COLO668 (cell line): ENCODE measurements at regions not wholly inside any gene's neighbourhood (a gene's known extent, or its start where the extent isn't known, plus 50 kb on each side); places are given as distances from the start of the nearest gene placed in this dataset.

ENCODE experiments used
- DNase-seq: peaks from one replicate; lab custom pipeline; 2025; ENCODE audit not compliant: unreplicated experiment; lab: John Stamatoyannopoulos, UW

DNA sequence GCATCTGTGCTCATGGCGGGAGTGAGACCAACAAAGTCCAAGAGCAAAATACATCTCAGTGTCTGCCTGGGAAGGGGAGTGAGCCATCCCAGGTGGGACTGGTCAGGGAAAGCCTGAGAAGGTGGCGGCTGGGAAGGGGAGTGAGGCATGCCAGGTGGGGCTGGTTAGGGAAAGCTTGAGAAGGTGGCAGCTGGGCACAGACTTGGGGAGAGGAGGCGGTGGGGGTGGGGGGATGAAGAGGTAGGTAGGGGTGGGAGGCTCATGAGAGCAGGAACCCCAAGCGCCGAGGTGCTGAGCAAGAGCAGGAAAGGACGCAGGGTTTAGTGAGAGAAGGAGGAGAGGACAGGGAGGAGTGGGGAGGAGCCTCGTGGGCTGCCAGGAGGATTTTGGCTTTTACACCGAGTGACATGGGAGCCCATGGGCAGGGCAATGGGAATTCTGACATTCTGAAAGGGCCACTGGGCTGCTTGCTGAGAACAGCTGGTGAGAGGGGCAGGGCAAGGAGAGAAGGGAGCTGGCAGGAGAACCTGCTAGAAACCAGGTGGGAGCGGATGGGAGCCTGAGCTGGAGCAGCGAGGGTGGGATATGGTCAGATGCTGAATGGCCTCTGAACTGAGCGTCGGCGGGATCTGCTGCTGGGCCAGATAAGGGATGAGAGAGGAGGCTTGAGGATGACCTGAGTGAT lies 256.1 kb upstream of the RPL38 start:
- DNase-seq = no peak

GRCh38 chr17:73947966-73948355 lies 255.5 kb upstream of the RPL38 start:
- no peak for DNase-seq

DNA sequence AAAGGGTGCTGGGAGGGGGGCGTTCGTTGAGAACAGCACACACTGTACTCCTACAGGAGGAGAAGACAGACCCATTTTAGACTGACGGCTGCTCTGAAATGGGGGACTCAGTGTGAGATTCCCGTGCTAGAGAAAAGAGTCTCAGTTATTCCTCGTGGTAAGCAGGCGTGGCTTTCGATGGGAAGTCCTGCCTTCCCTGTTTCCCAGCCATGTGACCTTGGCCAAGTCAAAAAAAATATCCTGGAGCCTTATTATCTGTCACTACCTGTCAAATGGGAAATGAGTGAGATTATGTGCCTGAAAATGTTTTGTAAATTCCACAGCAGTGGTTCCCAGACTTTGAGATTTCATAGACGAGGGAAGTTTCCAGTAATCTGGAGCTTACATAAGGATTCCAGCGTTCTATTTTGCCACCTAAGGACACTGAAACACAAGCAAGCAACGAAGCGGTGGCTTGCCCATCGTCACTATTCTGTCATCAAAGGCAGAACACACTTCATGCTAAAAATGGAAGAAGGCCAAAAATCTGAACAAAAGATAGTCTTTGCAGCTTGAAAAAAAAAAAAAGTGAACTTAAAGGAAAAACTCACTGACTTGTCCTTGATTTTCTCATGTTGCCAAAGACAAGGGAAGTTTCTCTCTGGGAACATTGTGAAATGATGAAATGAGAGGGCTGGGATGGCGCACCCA lies 253.4 kb upstream of the RPL38 start:
- no peak for DNase-seq

DNA sequence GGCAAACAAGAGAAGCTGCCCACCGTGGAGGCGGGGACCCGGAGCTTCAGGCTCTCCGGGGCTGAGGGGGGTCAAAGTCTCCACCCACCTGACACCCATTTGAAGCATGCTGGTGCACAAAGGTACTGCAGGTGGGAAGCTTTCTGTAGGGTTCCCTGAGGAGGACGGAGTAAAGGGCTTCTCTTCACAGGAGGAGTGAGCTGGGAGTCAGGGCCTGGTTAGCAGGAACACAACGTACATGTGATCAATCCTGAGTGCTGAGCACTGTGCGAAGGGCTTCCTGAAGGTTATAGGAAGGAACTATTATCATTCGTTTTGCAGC lies 252.9 kb upstream of the RPL38 start:
- DNase-seq = no peak

- DNase-seq = no peak
Measured at GRCh38 chr17:73952082-73952479, 251.4 kb upstream of the RPL38 start.

- DNase-seq = peak; percentile 57
Measured at GRCh38 chr17:73952480-73953205, 250.8 kb upstream of the RPL38 start.

- DNase-seq = no peak
Measured at GRCh38 chr17:73953206-73954033, 250.1 kb upstream of the RPL38 start.

GRCh38 chr17:73954951-73955350 lies 248.5 kb upstream of the RPL38 start:
- no peak for DNase-seq

DNA sequence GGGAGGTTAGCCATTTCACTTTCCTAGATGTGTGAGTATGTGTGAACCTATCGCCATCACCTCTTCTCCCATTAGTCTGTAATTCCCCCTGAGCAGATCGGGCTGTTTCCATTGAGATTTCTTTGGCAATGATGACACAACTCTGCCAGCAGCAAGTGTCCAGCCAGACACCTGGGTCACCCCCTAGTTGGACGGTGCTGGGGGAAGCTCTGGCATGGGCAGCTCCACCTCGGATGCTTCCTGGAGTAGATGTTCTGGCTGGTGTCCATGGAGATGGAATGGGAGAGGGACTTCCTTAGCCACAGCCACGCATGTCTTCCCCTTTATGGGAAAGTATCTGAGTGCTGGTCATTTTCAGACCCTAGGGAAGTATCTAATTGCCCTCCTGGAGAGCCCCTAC lies 247.9 kb upstream of the RPL38 start:
- DNase-seq = no peak

DNA sequence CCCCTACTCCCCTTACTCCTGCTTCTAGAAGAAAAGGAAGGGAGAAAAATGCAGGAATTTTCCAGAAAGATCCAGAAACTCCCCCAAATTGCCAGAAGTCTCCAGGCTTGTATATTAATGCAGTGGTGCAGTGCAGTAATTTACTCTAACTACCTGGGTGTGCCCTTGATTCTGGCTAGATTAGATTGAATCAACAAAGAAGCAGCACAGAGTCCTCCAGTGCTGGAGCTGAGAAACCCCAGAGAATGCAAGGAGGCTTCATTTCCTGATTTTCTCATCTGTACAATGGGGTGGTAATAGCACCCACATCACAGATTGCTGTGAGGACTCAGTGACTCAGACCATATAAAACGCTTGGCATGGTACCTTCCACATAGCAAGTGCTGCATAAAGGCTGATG lies 247.3 kb upstream of the RPL38 start:
- no peak for DNase-seq

GRCh38 chr17:73956595-73957465 lies 246.6 kb upstream of the RPL38 start:
- DNase-seq = peak; percentile 68

DNA sequence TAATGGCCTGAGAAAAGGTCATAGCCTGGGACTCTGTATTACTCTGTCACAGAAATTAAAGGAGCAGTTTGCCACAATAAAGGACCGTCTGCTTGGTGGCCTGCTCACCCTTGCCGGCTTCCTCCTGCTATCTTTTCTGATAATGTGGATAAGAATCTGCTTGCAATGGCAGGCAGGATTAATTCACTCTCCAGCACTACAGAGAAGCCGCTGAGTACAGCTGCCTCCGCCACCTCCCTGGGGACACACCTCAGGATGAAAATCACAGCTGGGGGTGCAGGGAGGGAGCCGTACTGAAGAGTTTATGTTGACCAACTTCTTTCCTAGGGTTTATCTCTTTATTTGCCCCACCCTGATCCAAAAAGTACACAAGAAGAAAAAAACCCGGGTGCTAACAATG lies 245.9 kb upstream of the RPL38 start:
- no peak for DNase-seq

- DNase-seq = no peak
Measured at GRCh38 chr17:73958453-73958852, 245.0 kb upstream of the RPL38 start.

DNA sequence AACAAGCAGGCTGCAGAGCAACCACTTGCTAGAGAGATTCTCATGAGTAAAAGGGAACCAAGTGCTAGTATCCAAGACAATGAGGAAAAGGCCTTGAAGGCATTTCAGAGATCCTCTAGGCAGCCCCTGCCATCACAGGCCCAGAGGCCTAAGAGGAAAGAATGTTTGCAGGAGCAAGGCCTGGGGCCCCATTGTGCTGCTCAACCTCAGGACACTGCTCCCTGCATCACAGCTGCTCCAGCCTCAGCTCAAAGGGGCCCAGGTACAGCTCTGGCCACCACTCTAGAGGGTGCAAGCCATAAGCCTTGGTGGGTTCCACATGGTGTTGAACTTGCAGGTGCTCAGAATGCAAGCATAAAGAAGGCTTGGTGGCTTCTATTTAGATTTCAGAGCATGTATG lies 243.0 kb upstream of the RPL38 start:
- no peak for DNase-seq

GRCh38 chr17:73962308-73962707 lies 241.2 kb upstream of the RPL38 start:
- DNase-seq = no peak

DNA sequence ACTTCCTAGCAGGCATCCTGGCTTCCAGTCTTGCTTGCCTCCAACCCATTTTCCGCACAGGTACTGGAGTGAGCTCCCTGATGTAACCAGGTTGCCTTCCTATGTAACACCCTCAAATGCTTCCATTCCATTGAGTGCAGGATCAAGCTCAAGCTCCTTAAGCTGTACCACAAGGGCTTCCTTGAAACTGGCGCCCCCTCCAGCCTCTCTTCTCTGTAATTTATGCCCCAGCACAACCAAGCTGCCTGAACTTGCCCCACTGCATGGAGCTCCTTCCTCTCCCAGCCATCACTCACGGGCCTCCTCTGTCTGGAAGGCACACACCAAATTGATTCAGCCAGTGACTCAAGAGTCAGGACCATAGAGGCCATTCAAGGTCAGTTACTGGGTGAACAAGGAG lies 234.8 kb upstream of the RPL38 start:
- no peak for DNase-seq

- DNase-seq = no peak
Measured at GRCh38 chr17:73969956-73970355, 233.5 kb upstream of the RPL38 start.

DNA sequence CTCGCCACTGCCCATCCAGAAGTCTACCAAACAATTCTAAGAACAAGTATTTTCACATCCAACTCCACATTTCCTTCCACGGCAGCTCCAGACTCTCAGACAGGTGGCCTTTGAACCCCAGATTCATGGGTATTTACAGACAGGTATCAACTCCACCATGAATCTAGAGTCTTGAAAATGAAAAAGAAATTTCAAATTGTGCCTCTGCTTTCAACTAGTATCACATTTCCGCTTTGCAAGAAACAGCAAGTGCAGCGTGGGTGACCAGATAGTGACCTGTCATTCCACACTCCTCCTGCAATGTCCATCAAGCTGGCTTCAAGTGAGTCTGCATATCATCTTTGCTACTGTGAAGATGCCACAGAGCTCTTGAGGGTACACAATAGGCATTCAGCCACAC lies 232.4 kb upstream of the RPL38 start:
- DNase-seq = no peak

DNA sequence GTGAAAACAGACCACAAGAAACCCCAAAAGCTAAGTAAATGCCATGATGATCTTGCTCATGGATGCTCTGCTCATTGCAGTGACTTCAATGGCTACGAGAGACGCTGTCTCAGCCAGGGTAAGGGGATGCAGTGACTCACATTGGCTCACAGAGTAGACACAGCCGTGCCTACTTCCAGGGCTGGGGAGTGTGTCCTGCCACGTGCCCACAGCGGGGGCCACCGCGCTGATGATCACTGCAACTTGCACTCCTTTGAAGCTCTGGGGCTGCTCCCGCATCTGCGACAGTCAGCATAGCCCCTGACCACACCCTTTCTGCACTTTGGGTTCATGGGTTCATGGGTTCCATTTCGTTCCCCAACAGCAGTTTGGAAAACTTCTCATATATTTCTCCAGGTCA lies 231.4 kb upstream of the RPL38 start:
- DNase-seq = no peak

DNA sequence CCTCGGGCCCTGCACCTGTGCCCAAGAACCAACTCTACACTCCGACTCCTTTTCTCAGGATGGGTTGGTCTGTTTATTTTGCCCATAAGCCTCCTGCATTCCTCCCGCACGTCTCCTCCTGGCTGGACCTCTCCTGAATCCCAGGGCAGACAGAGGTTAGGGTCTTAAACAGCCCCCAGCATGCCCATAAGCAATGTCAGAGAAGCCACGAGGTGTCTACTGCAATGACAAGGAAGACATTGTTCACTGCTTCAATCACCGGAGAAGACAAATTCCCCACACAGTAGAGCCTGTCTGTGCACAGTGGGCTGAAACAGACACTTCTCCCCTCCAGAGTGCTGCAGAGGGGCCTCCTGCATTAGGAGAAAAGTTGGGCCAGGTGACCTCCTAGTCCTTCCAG lies 230.6 kb upstream of the RPL38 start:
- no peak for DNase-seq
